K562 (cell line): ENCODE measurements at regions not wholly inside any gene's neighbourhood (a gene's known extent, or its start where the extent isn't known, plus 50 kb on each side); places are given as distances from the start of the nearest gene placed in this dataset.

Source experiments
- ARID4B ChIP-seq: sonication (generic); formaldehyde crosslinking; IDR thresholded peaks from 2 replicates; pipeline ENCODE4 v1.8.0; 2022; ENCODE audit warnings: mild to moderate bottlenecking, missing genetic modification reagents
- ARNT ChIP-seq, 2 experiments: fragments of 450-650 bp; IDR thresholded peaks; 2 replicates each; pipeline ENCODE4 v1.6.1; 2016; ENCODE audit warnings: mild to moderate bottlenecking in 1 of 2
- BACH1 ChIP-seq: fragments of 200-800 bp; sonication (Bioruptor generic); IDR thresholded peaks from 2 replicates; pipeline ENCODE4 v1.6.1; 2016; ENCODE audit warnings: missing genetic modification characterization, missing compliant biosample characterization
- CBX3 ChIP-seq, 2 experiments: IDR thresholded peaks; 1 replicate in 1 of 2; 2 replicates in 1 of 2; pipeline ENCODE4 v1.6.1; 2012; ENCODE audit warnings: inconsistent platforms in 2 of 2, low read length in 2 of 2, borderline replicate concordance in 1 of 2, control low read depth in 1 of 2
- CGGBP1 ChIP-seq: fragments of 250-450 bp; sonication (Bioruptor Pico); IDR thresholded peaks from 2 replicates; pipeline ENCODE4 v1.9.0; 2021; ENCODE audit warnings: mild to moderate bottlenecking
- CREM ChIP-seq: IDR thresholded peaks from 2 replicates; pipeline ENCODE4 v1.6.1; 2014; ENCODE audit warnings: antibody characterized with exemption, low read depth
- FOXP1 ChIP-seq: sonication (generic); formaldehyde crosslinking; IDR thresholded peaks from 2 replicates; pipeline ENCODE4 v1.8.0; 2022; ENCODE audit warnings: mild to moderate bottlenecking, missing genetic modification reagents
- HBP1 ChIP-seq: fragments of 450-650 bp; formaldehyde crosslinking; IDR thresholded peaks from 2 replicates; pipeline ENCODE4 v1.4.0; 2022; ENCODE audit warnings: missing genetic modification characterization
- HDGF ChIP-seq: fragments of 450-650 bp; IDR thresholded peaks from 2 replicates; pipeline ENCODE4 v1.6.1; 2016
- ILK ChIP-seq: fragments of 450-650 bp; IDR thresholded peaks from 2 replicates; pipeline ENCODE4 v1.6.1; 2016; ENCODE audit warnings: missing genetic modification characterization, low read depth, mild to moderate bottlenecking, missing compliant biosample characterization, moderate library complexity, borderline replicate concordance
- JUND ChIP-seq, 2 experiments: IDR thresholded peaks; 2 replicates in 1 of 2; 3 replicates in 1 of 2; pipeline ENCODE4 v1.6.1; 2011; ENCODE audit warnings: borderline replicate concordance in 2 of 2, low read depth in 2 of 2, low read length in 2 of 2, improper control_type of control experiment in 1 of 2, missing biosample characterization in 1 of 2, missing genetic modification characterization in 1 of 2, missing genetic modification reagents in 1 of 2
- MITF ChIP-seq: IDR thresholded peaks from 2 replicates; pipeline ENCODE4 v1.6.1; 2014; ENCODE audit warnings: antibody characterized with exemption
- MYBL2 ChIP-seq, 2 experiments: fragments of 450-650 bp in 1 of 2; sonication (generic) in 1 of 2; formaldehyde crosslinking in 1 of 2; IDR thresholded peaks; 2 replicates each; pipeline versions ENCODE4 v1.6.1 to v1.8.1; 2017 to 2022; ENCODE audit warnings: borderline replicate concordance in 1 of 2, inconsistent platforms in 1 of 2, low read depth in 1 of 2, mild to moderate bottlenecking in 1 of 2, missing genetic modification reagents in 1 of 2, moderate library complexity in 1 of 2
- NFE2 ChIP-seq: IDR thresholded peaks from 2 replicates; pipeline ENCODE4 v1.6.1; 2014; ENCODE audit warnings: antibody characterized with exemption, low read depth
- NR3C1 ChIP-seq: sonication (generic); formaldehyde crosslinking; IDR thresholded peaks from 2 replicates; pipeline ENCODE4 v1.8.1; 2022; ENCODE audit warnings: missing genetic modification reagents

GRCh38 chr6:27839626-27840475 lies 72.3 kb downstream of the OR2B2 start (continued):
- peak; percentile 36; the same call in 1 of the 2 replicates for TF ChIP-seq ARID4B
- peak; percentile 38; the same call in 1 of the 2 replicates for TF ChIP-seq CREM
- TF ChIP-seq NR3C1: no peak
- TF ChIP-seq CBX3 (IDR thresholded peaks at IDR 0.05; ENCODE audit: borderline replicate concordance in 1 of 2, low read length in 2 of 2): no peak
- TF ChIP-seq NFE2: no peak
- peak; percentile 69 for TF ChIP-seq MYBL2 (IDR thresholded peaks at IDR 0.05; ENCODE audit: low read depth)
- TF ChIP-seq MYBL2 (CRISPR knock-in tag; IDR thresholded peaks at IDR 0.05; ENCODE audit: borderline replicate concordance): no peak
- TF ChIP-seq ILK (tag): no peak
- TF ChIP-seq BACH1 (tag): peak; percentile 71; the same call in 1 of the 2 replicates
- 0 out of 4 replicates have a peak, but pooled peaks of 1 of the 2 experiments have one; percentile 34 for TF ChIP-seq ARNT (IDR thresholded peaks at IDR 0.05)
- TF ChIP-seq HBP1 (CRISPR knock-in tag): no peak
- peak; percentile 25; the same call in 1 of the 2 replicates for TF ChIP-seq FOXP1
- TF ChIP-seq HDGF: no peak
- TF ChIP-seq MITF: no peak
- TF ChIP-seq JUND (IDR thresholded peaks at IDR 0.05; ENCODE audit: borderline replicate concordance, low read depth, low read length): no peak
- no peak for TF ChIP-seq JUND (tag; IDR thresholded peaks at IDR 0.05; ENCODE audit: borderline replicate concordance, low read depth, low read length)
- peak; percentile 9; the same call in 1 of the 2 replicates for TF ChIP-seq CGGBP1 (CRISPR knock-in tag)
